ENCODE measurements at regions not wholly inside any gene's neighbourhood (a gene's known extent, or its start where the extent isn't known, plus 50 kb on each side); places are given as distances from the start of the nearest gene placed in this dataset.

- Mint-ChIP-seq H3K27ac (no peak overlapping the region), H3K9me3 (no peaks in the 10 kb centered on the region), H3K36me3 (ENCODE audit: low read depth) (no peaks in the 10 kb centered on the region), H3K4me3 (no peak overlapping the region), H3K27me3 (ENCODE audit: low read depth) (no peaks in the 10 kb centered on the region), H3K4me1 (ENCODE audit: low read depth) (peaks cover 4% of the 10 kb centered on the region)
- DNase-seq (ENCODE audit: low spot score) = no peak
Observed at GRCh38 chr14:100393362-100393761, 70.2 kb downstream of the SLC25A47 start.

- no peaks in the 10 kb centered on the region for H3K9me3 Mint-ChIP-seq
- no peaks in the 10 kb centered on the region for H3K4me1 Mint-ChIP-seq (ENCODE audit: low read depth)
- DNase-seq (ENCODE audit: low spot score) = no peak
- H3K36me3 Mint-ChIP-seq (ENCODE audit: low read depth) = no peaks in the 10 kb centered on the region
- H3K4me3 Mint-ChIP-seq = no peak overlapping the region
- H3K27ac Mint-ChIP-seq = no peak overlapping the region
- no peaks in the 10 kb centered on the region for H3K27me3 Mint-ChIP-seq (ENCODE audit: low read depth)
Observed at GRCh38 chr14:100393906-100394732, 71.0 kb downstream of the SLC25A47 start.

- Mint-ChIP-seq H3K36me3 (ENCODE audit: low read depth) (no peaks in the 10 kb centered on the region), H3K4me3 (no peak overlapping the region), H3K4me1 (ENCODE audit: low read depth) (no peaks in the 10 kb centered on the region), H3K27me3 (ENCODE audit: low read depth) (peaks cover 2% of the 10 kb centered on the region), H3K9me3 (no peaks in the 10 kb centered on the region), H3K27ac (no peak overlapping the region)
- DNase-seq (ENCODE audit: low spot score) = no peak
Observed at GRCh38 chr14:100394886-100395672, 71.9 kb downstream of the SLC25A47 start.

GRCh38 chr14:100396266-100396795, 73.2 kb downstream of the SLC25A47 start:
- no peaks in the 10 kb centered on the region for H3K4me1 Mint-ChIP-seq (ENCODE audit: low read depth)
- no peaks in the 10 kb centered on the region for H3K36me3 Mint-ChIP-seq (ENCODE audit: low read depth)
- peaks cover 2% of the 10 kb centered on the region for H3K27me3 Mint-ChIP-seq (ENCODE audit: low read depth)
- DNase-seq (ENCODE audit: low spot score) = no peak
- H3K27ac Mint-ChIP-seq = no peak overlapping the region
- no peak overlapping the region for H3K4me3 Mint-ChIP-seq
- no peaks in the 10 kb centered on the region for H3K9me3 Mint-ChIP-seq

GRCh38 chr14:100397005-100397404, 73.9 kb downstream of the SLC25A47 start:
- no peak for DNase-seq (ENCODE audit: low spot score)
- H3K9me3 Mint-ChIP-seq = no peaks in the 10 kb centered on the region
- H3K4me3 Mint-ChIP-seq = no peak overlapping the region
- no peaks in the 10 kb centered on the region for H3K4me1 Mint-ChIP-seq (ENCODE audit: low read depth)
- no peaks in the 10 kb centered on the region for H3K36me3 Mint-ChIP-seq (ENCODE audit: low read depth)
- no peak overlapping the region for H3K27ac Mint-ChIP-seq
- peaks cover 2% of the 10 kb centered on the region for H3K27me3 Mint-ChIP-seq (ENCODE audit: low read depth)

- Mint-ChIP-seq H3K36me3 (ENCODE audit: low read depth) (no peaks in the 10 kb centered on the region), H3K27ac (no peak overlapping the region), H3K4me3 (no peak overlapping the region), H3K9me3 (no peaks in the 10 kb centered on the region), H3K27me3 (ENCODE audit: low read depth) (peaks cover 2% of the 10 kb centered on the region), H3K4me1 (ENCODE audit: low read depth) (no peaks in the 10 kb centered on the region)
- DNase-seq (ENCODE audit: low spot score) = no peak
Observed at GRCh38 chr14:100398044-100398443, 74.9 kb downstream of the SLC25A47 start.

- Mint-ChIP-seq H3K4me3 (no peak overlapping the region), H3K9me3 (no peaks in the 10 kb centered on the region), H3K36me3 (ENCODE audit: low read depth) (no peaks in the 10 kb centered on the region), H3K27ac (no peak overlapping the region), H3K4me1 (ENCODE audit: low read depth) (no peaks in the 10 kb centered on the region), H3K27me3 (ENCODE audit: low read depth) (peaks cover 2% of the 10 kb centered on the region)
- no peak for DNase-seq (ENCODE audit: low spot score)
Observed at GRCh38 chr14:100399052-100399849, 76.1 kb downstream of the SLC25A47 start.

GRCh38 chr14:100400115-100400514, 77.0 kb downstream of the SLC25A47 start:
- no peak overlapping the region for H3K27ac Mint-ChIP-seq
- no peak for DNase-seq (ENCODE audit: low spot score)

GRCh38 chr14:100401031-100401692, 78.0 kb downstream of the SLC25A47 start:
- Mint-ChIP-seq H3K27ac (no peak overlapping the region), H3K9me3 (no peaks in the 10 kb centered on the region), H3K4me3 (no peak overlapping the region), H3K36me3 (ENCODE audit: low read depth) (no peaks in the 10 kb centered on the region), H3K27me3 (ENCODE audit: low read depth) (peaks cover 2% of the 10 kb centered on the region), H3K4me1 (ENCODE audit: low read depth) (peaks cover 10% of the 10 kb centered on the region)
- no peak for DNase-seq (ENCODE audit: low spot score)

More at GRCh38 chr14:100400115-100400514, 77.0 kb downstream of the SLC25A47 start:
- H3K9me3 Mint-ChIP-seq = no peaks in the 10 kb centered on the region
- no peak overlapping the region for H3K4me3 Mint-ChIP-seq
- H3K27me3 Mint-ChIP-seq (ENCODE audit: low read depth) = peaks cover 2% of the 10 kb centered on the region
- H3K36me3 Mint-ChIP-seq (ENCODE audit: low read depth) = no peaks in the 10 kb centered on the region
- H3K4me1 Mint-ChIP-seq (ENCODE audit: low read depth) = peaks cover 3% of the 10 kb centered on the region

GRCh38 chr14:100401792-100402191, 78.7 kb downstream of the SLC25A47 start:
- H3K9me3 Mint-ChIP-seq = no peaks in the 10 kb centered on the region
- no peaks in the 10 kb centered on the region for H3K36me3 Mint-ChIP-seq (ENCODE audit: low read depth)
- no peak for DNase-seq (ENCODE audit: low spot score)
- H3K27ac Mint-ChIP-seq = no peak overlapping the region
- peaks cover 17% of the 10 kb centered on the region for H3K4me1 Mint-ChIP-seq (ENCODE audit: low read depth)
- H3K27me3 Mint-ChIP-seq (ENCODE audit: low read depth) = peaks cover 2% of the 10 kb centered on the region
- no peak overlapping the region for H3K4me3 Mint-ChIP-seq

- Mint-ChIP-seq H3K36me3 (ENCODE audit: low read depth) (no peaks in the 10 kb centered on the region), H3K4me3 (no peak overlapping the region), H3K27ac (no peak overlapping the region), H3K4me1 (ENCODE audit: low read depth) (peaks cover 25% of the 10 kb centered on the region), H3K27me3 (ENCODE audit: low read depth) (peaks cover 2% of the 10 kb centered on the region), H3K9me3 (no peaks in the 10 kb centered on the region)
- DNase-seq (ENCODE audit: low spot score) = no peak
Observed at GRCh38 chr14:100402631-100403030, 79.5 kb downstream of the SLC25A47 start.

GRCh38 chr14:100403105-100403504, 80.0 kb downstream of the SLC25A47 start:
- Mint-ChIP-seq H3K27ac (no peak overlapping the region), H3K4me3 (no peak overlapping the region), H3K9me3 (no peaks in the 10 kb centered on the region), H3K4me1 (ENCODE audit: low read depth) (peaks cover 28% of the 10 kb centered on the region), H3K27me3 (ENCODE audit: low read depth) (peaks cover 2% of the 10 kb centered on the region), H3K36me3 (ENCODE audit: low read depth) (no peaks in the 10 kb centered on the region)
- DNase-seq (ENCODE audit: low spot score) = no peak

GRCh38 chr14:100403802-100404365, 80.7 kb downstream of the SLC25A47 start:
- H3K27me3 Mint-ChIP-seq (ENCODE audit: low read depth) = peaks cover 2% of the 10 kb centered on the region
- no peaks in the 10 kb centered on the region for H3K9me3 Mint-ChIP-seq
- no peak for DNase-seq (ENCODE audit: low spot score)
- H3K36me3 Mint-ChIP-seq (ENCODE audit: low read depth) = no peaks in the 10 kb centered on the region
- peaks cover 28% of the 10 kb centered on the region for H3K4me1 Mint-ChIP-seq (ENCODE audit: low read depth)
- no peak overlapping the region for H3K4me3 Mint-ChIP-seq
- no peak overlapping the region for H3K27ac Mint-ChIP-seq

All from T-helper 2 cell treated with Interferon-gamma antibody and Interleukin-4, amounts not matched to agents 5 μg/mL and 100 μg/mL, for 36 hours (primary cell).